ENCODE measurements at regions not wholly inside any gene's neighbourhood (a gene's known extent, or its start where the extent isn't known, plus 50 kb on each side); places are given as distances from the start of the nearest gene placed in this dataset.

- TF ChIP-seq POLR2A (IDR thresholded peaks at IDR 0.05; ENCODE audit: low read depth, low read length): no peak
- TF ChIP-seq POLR2AphosphoS5 (IDR thresholded peaks at IDR 0.05; ENCODE audit: low read depth, low read length): no peak
- TF ChIP-seq TAF1 (IDR thresholded peaks at IDR 0.05; ENCODE audit: low read depth, low read length): no peak
- TF ChIP-seq SPI1 (IDR thresholded peaks at IDR 0.05; ENCODE audit: low read depth, low read length): no peak
Observed at GRCh38 chr12:60196366-60196765, 600.5 kb downstream of the SLC16A7 start.
